IMR-90 (cell line): ENCODE measurements at regions not wholly inside any gene's neighbourhood (a gene's known extent, or its start where the extent isn't known, plus 50 kb on each side); places are given as distances from the start of the nearest gene placed in this dataset.

Experiments used
- ATAC-seq: fragments of 200-7000 bp; cut with Tn5 transposase; 2 replicates; pipeline ENCODE4 v1.9.1; 2020; ENCODE audit warnings: low read depth, mild to moderate bottlenecking, moderate library complexity
- BruUV-seq: library from RNA; stranded (reverse); fragments of 400-500 nt; replicated peaks from 2 replicates; lab custom pipeline; 2021; lab: Mats Ljungman, UMichigan
- CTCF ChIA-PET: fragments of 300-600 bp; formaldehyde crosslinking; extraction: SDS; loops from one replicate; lab custom pipeline; 2021; ENCODE audit warnings: antibody characterized with exemption; lab: Yijun Ruan, JAX
- POLR2A ChIA-PET: fragments of 300-600 bp; sonication (Branson Sonifier 250); formaldehyde crosslinking; loops from one replicate; lab custom pipeline; 2022; ENCODE audit warnings: antibody characterized with exemption; ENCODE audit not compliant: unreplicated experiment; lab: Charles Lee
- DNase-seq: peaks from one replicate; pipeline ENCODE4 v3.0.0; 2013
- H2AFZ ChIP-seq: replicated peaks from 2 replicates; pipeline ENCODE3; 2013; ENCODE audit warnings: low read length, mild to moderate bottlenecking; ENCODE audit not compliant: poor library complexity
- H2AK5ac ChIP-seq: 2 replicates; pipeline ENCODE4 v1.6.1; 2013; ENCODE audit warnings: low read depth, low read length, inconsistent platforms
- H2AK9ac ChIP-seq: replicated peaks from 2 replicates; pipeline ENCODE3; 2013; ENCODE audit warnings: mild to moderate bottlenecking, low read depth, low read length, moderate library complexity; ENCODE audit not compliant: poor library complexity
- H2BK120ac ChIP-seq: 2 replicates; pipeline ENCODE4 v1.6.1; 2013; ENCODE audit warnings: low read depth, low read length, inconsistent platforms
- H2BK15ac ChIP-seq: 3 replicates; pipeline ENCODE4 v1.6.1; 2013; ENCODE audit warnings: low read depth, low read length, inconsistent platforms
- H2BK20ac ChIP-seq: 2 replicates; pipeline ENCODE4 v1.6.1; 2013; ENCODE audit warnings: low read depth, mild to moderate bottlenecking, inconsistent platforms, low read length, moderate library complexity
- H2BK5ac ChIP-seq: 2 replicates; pipeline ENCODE4 v1.6.1; 2013; ENCODE audit warnings: mild to moderate bottlenecking, low read depth, low read length, inconsistent platforms; ENCODE audit not compliant: poor library complexity, severe bottlenecking
- H3K14ac ChIP-seq: replicated peaks from 2 replicates; pipeline ENCODE4 v1.6.1; 2013; ENCODE audit warnings: low read depth, low read length, inconsistent platforms
- H3K18ac ChIP-seq: 2 replicates; pipeline ENCODE4 v1.6.1; 2013; ENCODE audit warnings: low read depth, low read length, control low read depth
- H3K23ac ChIP-seq: 2 replicates; pipeline ENCODE4 v1.6.1; 2013; ENCODE audit warnings: low read depth, low read length, inconsistent platforms
- H3K27ac ChIP-seq: 2 replicates; pipeline ENCODE4 v1.5.1; 2013; ENCODE audit warnings: mild to moderate bottlenecking, control low read depth, low read length; ENCODE audit not compliant: insufficient read depth
- H3K27me3 ChIP-seq: 2 replicates; pipeline ENCODE4 v1.6.1; 2013; ENCODE audit warnings: low read length; ENCODE audit not compliant: control insufficient read depth, insufficient read depth
- H3K36me3 ChIP-seq: 2 replicates; pipeline ENCODE4 v1.6.1; 2013; ENCODE audit warnings: low read length, mixed read lengths; ENCODE audit not compliant: control insufficient read depth, insufficient read depth
- H3K4ac ChIP-seq: 2 replicates; pipeline ENCODE4 v1.6.1; 2013; ENCODE audit warnings: low read depth, low read length, inconsistent platforms
- H3K4me1 ChIP-seq: 2 replicates; pipeline ENCODE4 v1.6.1; 2013; ENCODE audit warnings: low read length, mixed read lengths; ENCODE audit not compliant: control insufficient read depth, insufficient read depth
- H3K4me2 ChIP-seq: 2 replicates; pipeline ENCODE4 v1.6.1; 2013; ENCODE audit warnings: low read depth, mild to moderate bottlenecking, control low read depth, low read length, moderate library complexity
- H3K4me3 ChIP-seq: 2 replicates; pipeline ENCODE4 v1.5.1; 2013; ENCODE audit warnings: low read depth, mild to moderate bottlenecking, control low read depth, low read length, moderate library complexity; ENCODE audit not compliant: insufficient read depth
- H3K56ac ChIP-seq: 2 replicates; pipeline ENCODE4 v1.6.1; 2013; ENCODE audit warnings: low read length, inconsistent platforms; ENCODE audit not compliant: insufficient read depth; ENCODE audit errors: extremely low read depth
- H3K79me1 ChIP-seq, 2 experiments: 2 replicates each; pipeline ENCODE4 v1.6.1; 2013; ENCODE audit warnings: low read length in 2 of 2, inconsistent platforms in 1 of 2, low read depth in 1 of 2
- H3K9ac ChIP-seq: 2 replicates; pipeline ENCODE4 v1.6.1; 2013; ENCODE audit warnings: low read depth, low read length, control low read depth
- H3K9me1 ChIP-seq: 2 replicates; pipeline ENCODE4 v1.6.1; 2013; ENCODE audit warnings: low read length, inconsistent platforms; ENCODE audit not compliant: insufficient read depth
- H3K9me3 ChIP-seq: 2 replicates; pipeline ENCODE4 v1.6.1; 2013; ENCODE audit warnings: low read length; ENCODE audit not compliant: control insufficient read depth, insufficient read depth
- H4K20me1 ChIP-seq: 2 replicates; pipeline ENCODE4 v1.6.1; 2013; ENCODE audit warnings: low read length, inconsistent platforms; ENCODE audit not compliant: insufficient read depth
- H4K5ac ChIP-seq: 2 replicates; pipeline ENCODE4 v1.6.1; 2013; ENCODE audit warnings: mild to moderate bottlenecking, low read depth, low read length, control low read depth
- H4K8ac ChIP-seq, 2 experiments: 2 replicates each; pipeline ENCODE4 v1.6.1; 2013; ENCODE audit warnings: low read depth in 2 of 2, low read length in 2 of 2, control low read depth in 1 of 2, inconsistent platforms in 1 of 2
- H4K91ac ChIP-seq: 2 replicates; pipeline ENCODE4 v1.6.1; 2013; ENCODE audit warnings: low read depth, low read length, inconsistent platforms; ENCODE audit not compliant: insufficient read depth
- RAD21 ChIP-seq: IDR thresholded peaks from 2 replicates; pipeline ENCODE4 v1.6.1; 2012; ENCODE audit warnings: low read length, improper control_type of control experiment
- WGBS, 2 experiments: methylation state at CpG; one replicate each; pipeline versions ENCODE4 v1.1.5 to v1.1.7; 2013; ENCODE audit warnings: missing lambda C conversion rate in 2 of 2; ENCODE audit not compliant: insufficient read length in 1 of 2; ENCODE audit errors: extremely low coverage in 2 of 2; 5-methylcytosine and 5-hydroxymethylcytosine counted together
- dilution Hi-C: fragments of 300-500 bp; cut with HindIII; formaldehyde crosslinking; loops from one replicate; pipeline ENCODE4 v1.14.3; 2018; ENCODE audit warnings: low sequenced_read_pairs; ENCODE audit not compliant: unreplicated experiment
- in situ Hi-C: fragments of 300-500 bp; cut with MboI; formaldehyde crosslinking; loops from 3 replicates; pipeline ENCODE4 v1.14.3; 2019; ENCODE audit warnings: low sequenced_read_pairs, inconsistent platforms, mixed read lengths
- intact Hi-C: fragments of 100-400 bp; cut with micrococcal nuclease; formaldehyde crosslinking; loops from 2 replicates; pipeline ENCODE4 v1.10.0; 2022

DNA sequence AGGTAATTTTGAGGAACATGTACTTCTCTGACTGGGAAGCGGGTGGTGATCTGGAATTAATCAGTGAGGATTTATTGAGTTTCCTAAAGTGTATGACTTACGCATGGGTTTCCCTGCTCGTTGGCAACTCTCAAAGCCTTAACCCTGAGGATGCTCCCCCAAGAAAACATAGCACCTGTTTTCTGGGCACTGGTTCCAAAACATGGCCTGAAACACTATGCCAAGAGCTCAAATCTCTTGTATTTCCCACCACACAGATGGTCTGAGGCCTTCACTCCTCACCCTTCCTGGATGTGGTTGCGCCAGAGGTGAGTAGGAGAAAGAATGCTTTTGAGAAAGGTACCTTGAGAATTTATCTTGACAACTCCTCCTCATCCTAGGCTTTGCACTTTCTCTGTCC, 250.4 kb downstream of the FZD1 start:
- Histone ChIP-seq H4K91ac (no peak overlapping the region), H3K4me1 (no peaks in the 10 kb centered on the region), H3K79me1 (no peaks in the 10 kb centered on the region), H4K8ac (no peak overlapping the region), H4K5ac (no peak overlapping the region), H2BK5ac (no peak overlapping the region), H3K4me3 (no peak overlapping the region), H3K56ac (no peak overlapping the region), H2BK15ac (no peak overlapping the region), H2AK5ac (no peak overlapping the region), H2AK9ac (no peak overlapping the region), H3K9me1 (no peaks in the 10 kb centered on the region), H3K27me3 (no peaks in the 10 kb centered on the region; the same call in 1 of the 2 replicates), H3K14ac (no peak overlapping the region), H2BK120ac (no peak overlapping the region), H3K4ac (no peak overlapping the region), H2AFZ (no peak overlapping the region), H4K20me1 (no peaks in the 10 kb centered on the region), H3K4me2 (no peak overlapping the region), H3K23ac (no peak overlapping the region), H3K9me3 (no peaks in the 10 kb centered on the region), H2BK20ac (no peak overlapping the region), H3K36me3 (no peaks in the 10 kb centered on the region), H3K27ac (no peak overlapping the region), H3K9ac (no peak overlapping the region), H3K18ac (no peak overlapping the region)
- intact Hi-C loops (no loop called here), in situ Hi-C loops (no loop called here), dilution Hi-C loops (no loop called here)
- TF ChIP-seq RAD21 = no peak
- ATAC-seq = no peak
- ChIA-PET CTCF (no interaction called here), POLR2A (no interaction called here)
- no TSS peak for BruUV-seq
- no peak for DNase-seq
- no CpG with 5 or more reads among the region's 4 CpGs for WGBS, 2 experiments
